SK-N-SH (cell line): ENCODE measurements at regions not wholly inside any gene's neighbourhood (a gene's known extent, or its start where the extent isn't known, plus 50 kb on each side); places are given as distances from the start of the nearest gene placed in this dataset.

Experiments used
- CTCF ChIA-PET: fragments of 300-600, 350-600 bp; formaldehyde crosslinking; extraction: SDS; loops from one replicate; lab custom pipeline; 2021; lab: Yijun Ruan, JAX
- POLR2A ChIA-PET: fragments of 350-600 bp; sonication (Branson Sonifier 250); formaldehyde crosslinking; extraction: SDS; loops from one replicate; lab custom pipeline; 2020; ENCODE audit warnings: antibody characterized with exemption, inconsistent platforms; lab: Yijun Ruan, JAX
- DNase-seq: peaks from one replicate; pipeline ENCODE4 v3.0.0; 2012
- H2AFZ ChIP-seq: fragments of 200-600 bp; sonication (generic); 2 replicates; pipeline ENCODE4 v1.8.1; 2016; ENCODE audit warnings: antibody characterized with exemption, mild to moderate bottlenecking, low read depth
- H3F3A ChIP-seq: fragments of 200-600 bp; sonication (generic); replicated peaks from 2 replicates; pipeline ENCODE3; 2016; ENCODE audit warnings: antibody characterized with exemption, mild to moderate bottlenecking; ENCODE audit not compliant: insufficient read depth
- H3K27ac ChIP-seq, 2 experiments: fragments of 200-500 bp in 1 of 2; fragments of 200-600 bp in 1 of 2; sonication (Bioruptor generic) in 1 of 2; sonication (generic), shearing (Covaris generic) in 1 of 2; 2 replicates each; pipeline versions ENCODE4 v1.5.1 to v1.6.1; 2014 to 2016; ENCODE audit warnings: low read depth in 2 of 2, inconsistent platforms in 1 of 2, low read length in 1 of 2, mild to moderate bottlenecking in 1 of 2, mixed read lengths in 1 of 2
- H3K27me3 ChIP-seq: fragments of 200-600 bp; sonication (generic), shearing (Covaris generic); 2 replicates; pipeline ENCODE4 v1.6.1; 2016; ENCODE audit warnings: mixed run types; ENCODE audit not compliant: insufficient read depth
- H3K36me3 ChIP-seq, 2 experiments: fragments of 200-500 bp in 1 of 2; fragments of 200-600 bp in 1 of 2; sonication (Bioruptor generic) in 1 of 2; sonication (generic) in 1 of 2; replicated peaks in 1 of 2; 2 replicates each; pipeline versions ENCODE3 to v1.5.1; 2014 to 2016; ENCODE audit warnings: low read length in 1 of 2, mild to moderate bottlenecking in 1 of 2; ENCODE audit not compliant: insufficient read depth in 2 of 2, control insufficient read depth in 1 of 2
- H3K4me1 ChIP-seq, 2 experiments: fragments of 200-500 bp in 1 of 2; fragments of 200-600 bp in 1 of 2; sonication (Bioruptor generic) in 1 of 2; sonication (generic), shearing (Covaris generic) in 1 of 2; 2 replicates each; pipeline versions ENCODE4 v1.5.1 to v1.6.1; 2014 to 2016; ENCODE audit warnings: low read depth in 1 of 2, low read length in 1 of 2, mixed run types in 1 of 2; ENCODE audit not compliant: insufficient read depth in 2 of 2, control insufficient read depth in 1 of 2
- H3K4me2 ChIP-seq: fragments of 200-600 bp; sonication (generic), shearing (Covaris generic); 2 replicates; pipeline ENCODE4 v1.6.1; 2017; ENCODE audit warnings: mixed run types
- H3K4me3 ChIP-seq, 2 experiments: fragments of 200-500 bp in 1 of 2; fragments of 200-600 bp in 1 of 2; sonication (Bioruptor generic) in 1 of 2; sonication (generic), shearing (Covaris generic) in 1 of 2; 2 replicates each; pipeline versions ENCODE4 v1.5.1 to v1.8.1; 2014 to 2016; ENCODE audit warnings: low read depth in 2 of 2, inconsistent platforms in 1 of 2, low read length in 1 of 2, mild to moderate bottlenecking in 1 of 2, mixed read lengths in 1 of 2, moderate library complexity in 1 of 2
- H3K79me2 ChIP-seq: fragments of 200-600 bp; sonication (generic); 2 replicates; pipeline ENCODE4 v1.8.1; 2017; ENCODE audit warnings: mild to moderate bottlenecking; ENCODE audit not compliant: insufficient read depth
- H3K9ac ChIP-seq: fragments of 200-600 bp; sonication (generic); 2 replicates; pipeline ENCODE4 v1.6.1; 2017; ENCODE audit warnings: mixed run types
- H3K9me2 ChIP-seq: fragments of 200-600 bp; sonication (generic); 2 replicates; pipeline ENCODE4 v1.6.1; 2017; ENCODE audit warnings: mixed run types
- H3K9me3 ChIP-seq: fragments of 200-600 bp; sonication (generic); 2 replicates; pipeline ENCODE4 v1.6.1; 2017; ENCODE audit warnings: mixed run types, mild to moderate bottlenecking, moderate library complexity
- H4K20me1 ChIP-seq: fragments of 200-600 bp; sonication (generic); 2 replicates; pipeline ENCODE4 v1.6.1; 2017; ENCODE audit warnings: mild to moderate bottlenecking, mixed run types; ENCODE audit not compliant: insufficient read depth
- CHD2 ChIP-seq: fragments of 150-350 bp; IDR thresholded peaks from 2 replicates; pipeline ENCODE4 v1.6.1; 2018; ENCODE audit warnings: low read length; ENCODE audit not compliant: partially characterized antibody
- EP300 ChIP-seq, 2 experiments: IDR thresholded peaks; 2 replicates each; pipeline versions ENCODE4 v1.4.0 to v1.6.1; 2012; ENCODE audit warnings: borderline replicate concordance in 1 of 2, low read depth in 1 of 2, low read length in 1 of 2
- EZH2phosphoT487 ChIP-seq: fragments of 200-600 bp; sonication (generic); IDR thresholded peaks from 2 replicates; pipeline ENCODE4 v1.6.1; 2017; ENCODE audit warnings: low read depth, mixed run types, mild to moderate bottlenecking, antibody characterized with exemption, moderate library complexity, borderline replicate concordance
- GATA2 ChIP-seq: sonication (generic); formaldehyde crosslinking; IDR thresholded peaks from 2 replicates; pipeline ENCODE4 v1.5.0; 2020; ENCODE audit warnings: mild to moderate bottlenecking, missing genetic modification reagents
- RAD21 ChIP-seq: IDR thresholded peaks from 2 replicates; pipeline ENCODE4 v1.6.1; 2012; ENCODE audit warnings: mild to moderate bottlenecking, low read length
- RCOR1 ChIP-seq: fragments of 150-350 bp; IDR thresholded peaks from 2 replicates; pipeline ENCODE4 v1.6.1; 2017; ENCODE audit warnings: antibody characterized with exemption, low read length
- RXRA ChIP-seq: IDR thresholded peaks from 2 replicates; pipeline ENCODE4 v1.4.0; 2012; ENCODE audit warnings: low read depth, mild to moderate bottlenecking, borderline replicate concordance
- TAF1 ChIP-seq: IDR thresholded peaks from 2 replicates; pipeline ENCODE4 v1.6.1; 2012; ENCODE audit warnings: low read depth, mild to moderate bottlenecking, low read length, moderate library complexity, borderline replicate concordance
- TCF12 ChIP-seq: IDR thresholded peaks from 2 replicates; pipeline ENCODE4 v1.4.0; 2012
- USF1 ChIP-seq: IDR thresholded peaks from 2 replicates; pipeline ENCODE4 v1.4.0; 2012; ENCODE audit warnings: low read depth, borderline replicate concordance
- WGBS: methylation state at CpG from one replicate; pipeline ENCODE4 v1.1.6; 2017; ENCODE audit warnings: low lambda C conversion rate; 5-methylcytosine and 5-hydroxymethylcytosine counted together
- TF ChIP-seq, protein P1 (sequence below): IDR thresholded peaks from 2 replicates; pipeline ENCODE4 v1.6.1; 2012; ENCODE audit warnings: mild to moderate bottlenecking, low read depth, low read length, moderate library complexity
- TF ChIP-seq, protein P2 (sequence below): fragments of 150-350 bp; IDR thresholded peaks from 2 replicates; pipeline ENCODE4 v1.6.1; 2016; ENCODE audit warnings: mild to moderate bottlenecking, low read depth, low read length

DNA sequence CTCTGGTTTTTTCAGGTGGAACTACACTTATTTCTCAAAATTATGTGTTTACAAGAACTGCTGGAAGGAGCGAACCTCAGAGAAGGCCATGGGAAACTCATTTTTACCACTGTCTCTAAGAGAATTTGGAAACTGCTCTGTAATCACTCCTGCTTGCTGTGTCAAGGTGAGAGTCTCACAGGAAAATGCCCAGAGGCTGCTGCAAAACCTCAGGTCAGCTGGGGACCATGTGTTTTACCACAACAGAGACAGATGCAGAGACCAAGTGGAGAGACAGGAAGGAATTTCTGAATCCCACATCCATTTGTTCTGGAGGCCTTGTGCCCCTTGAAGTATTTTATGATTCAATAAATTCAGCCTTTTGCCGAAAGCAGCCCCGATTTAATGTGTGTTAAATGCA, 743.8 kb upstream of the SLC10A2 start:
- Histone ChIP-seq H4K20me1 (no peaks in the 10 kb centered on the region), H3K27ac (peak overlapping the region in 1 of 2 experiments; percentile 98; a peak in 2 of 4 replicates), H3K9me3 (no peaks in the 10 kb centered on the region), H3K27me3 (no peaks in the 10 kb centered on the region), H3K4me1 (peaks cover 0 to 13% of the 10 kb centered on the region in 2 experiments; a peak in 2 of 4 replicates), H3K79me2 (no peaks in the 10 kb centered on the region), H3K9me2 (no peaks in the 10 kb centered on the region), H3K4me2 (no peak overlapping the region), H2AFZ (no peak overlapping the region), H3F3A (no peaks in the 10 kb centered on the region), H3K4me3 (no peak overlapping the region), H3K36me3 (no peaks in the 10 kb centered on the region), H3K9ac (no peak overlapping the region)
- DNase-seq: no peak
- TF ChIP-seq RAD21 (no peak), CHD2 (no peak), TCF12 (no peak), RCOR1 (no peak), USF1 (no peak)
- TF ChIP-seq, protein P1, sequence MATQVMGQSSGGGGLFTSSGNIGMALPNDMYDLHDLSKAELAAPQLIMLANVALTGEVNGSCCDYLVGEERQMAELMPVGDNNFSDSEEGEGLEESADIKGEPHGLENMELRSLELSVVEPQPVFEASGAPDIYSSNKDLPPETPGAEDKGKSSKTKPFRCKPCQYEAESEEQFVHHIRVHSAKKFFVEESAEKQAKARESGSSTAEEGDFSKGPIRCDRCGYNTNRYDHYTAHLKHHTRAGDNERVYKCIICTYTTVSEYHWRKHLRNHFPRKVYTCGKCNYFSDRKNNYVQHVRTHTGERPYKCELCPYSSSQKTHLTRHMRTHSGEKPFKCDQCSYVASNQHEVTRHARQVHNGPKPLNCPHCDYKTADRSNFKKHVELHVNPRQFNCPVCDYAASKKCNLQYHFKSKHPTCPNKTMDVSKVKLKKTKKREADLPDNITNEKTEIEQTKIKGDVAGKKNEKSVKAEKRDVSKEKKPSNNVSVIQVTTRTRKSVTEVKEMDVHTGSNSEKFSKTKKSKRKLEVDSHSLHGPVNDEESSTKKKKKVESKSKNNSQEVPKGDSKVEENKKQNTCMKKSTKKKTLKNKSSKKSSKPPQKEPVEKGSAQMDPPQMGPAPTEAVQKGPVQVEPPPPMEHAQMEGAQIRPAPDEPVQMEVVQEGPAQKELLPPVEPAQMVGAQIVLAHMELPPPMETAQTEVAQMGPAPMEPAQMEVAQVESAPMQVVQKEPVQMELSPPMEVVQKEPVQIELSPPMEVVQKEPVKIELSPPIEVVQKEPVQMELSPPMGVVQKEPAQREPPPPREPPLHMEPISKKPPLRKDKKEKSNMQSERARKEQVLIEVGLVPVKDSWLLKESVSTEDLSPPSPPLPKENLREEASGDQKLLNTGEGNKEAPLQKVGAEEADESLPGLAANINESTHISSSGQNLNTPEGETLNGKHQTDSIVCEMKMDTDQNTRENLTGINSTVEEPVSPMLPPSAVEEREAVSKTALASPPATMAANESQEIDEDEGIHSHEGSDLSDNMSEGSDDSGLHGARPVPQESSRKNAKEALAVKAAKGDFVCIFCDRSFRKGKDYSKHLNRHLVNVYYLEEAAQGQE: no peak
- WGBS: 77% methylated on average over 3 of the region's 3 CpGs
- CTCF ChIA-PET: interaction anchor here (0.6 to 1.2 kb wide), 2 partner anchors 269 to 358 kb away, joined by 3 read pairs; no protein-coding TSS in a partner anchor
- POLR2A ChIA-PET: no interaction called here

- Histone ChIP-seq H3K4me1 (peaks cover 0 to 16% of the 10 kb centered on the region in 2 experiments; a peak in 2 of 4 replicates), H3K36me3 (no peaks in the 10 kb centered on the region), H3K4me3 (no peak overlapping the region)
- WGBS: 16% methylated on average over 4 of the region's 4 CpGs
- CTCF ChIA-PET: no interaction called here
- no peak for TF ChIP-seq RXRA
- peak; percentile 16; the same call in 1 of the 2 replicates for TF ChIP-seq RCOR1
- TF ChIP-seq TCF12: no peak
- TF ChIP-seq RAD21: no peak
- TF ChIP-seq EP300 (IDR thresholded peaks at IDR 0.05; ENCODE audit: borderline replicate concordance in 1 of 2, low read depth in 1 of 2, low read length in 1 of 2): peak in 1 of 2 experiments; percentile 40; a peak in 1 of 4 replicates
- TF ChIP-seq, protein P2, sequence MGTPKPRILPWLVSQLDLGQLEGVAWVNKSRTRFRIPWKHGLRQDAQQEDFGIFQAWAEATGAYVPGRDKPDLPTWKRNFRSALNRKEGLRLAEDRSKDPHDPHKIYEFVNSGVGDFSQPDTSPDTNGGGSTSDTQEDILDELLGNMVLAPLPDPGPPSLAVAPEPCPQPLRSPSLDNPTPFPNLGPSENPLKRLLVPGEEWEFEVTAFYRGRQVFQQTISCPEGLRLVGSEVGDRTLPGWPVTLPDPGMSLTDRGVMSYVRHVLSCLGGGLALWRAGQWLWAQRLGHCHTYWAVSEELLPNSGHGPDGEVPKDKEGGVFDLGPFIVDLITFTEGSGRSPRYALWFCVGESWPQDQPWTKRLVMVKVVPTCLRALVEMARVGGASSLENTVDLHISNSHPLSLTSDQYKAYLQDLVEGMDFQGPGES: no peak
- TF ChIP-seq EZH2phosphoT487: no peak
- no peak for TF ChIP-seq TAF1
- TF ChIP-seq GATA2: 0 out of 2 replicates have a peak, but pooled peaks have one; percentile 10
- TF ChIP-seq, all 33 proteins: peak for 3
- peak overlapping the region in 1 of 2 experiments; percentile 92; a peak in 2 of 4 replicates for H3K27ac ChIP-seq
- no peaks in the 10 kb centered on the region for H3K9me3 ChIP-seq
- H3K27me3 ChIP-seq: no peaks in the 10 kb centered on the region
- H3K79me2 ChIP-seq: no peaks in the 10 kb centered on the region
- no peaks in the 10 kb centered on the region for H3K9me2 ChIP-seq
- H3F3A ChIP-seq: no peaks in the 10 kb centered on the region
- no peak overlapping the region for H3K9ac ChIP-seq
- no peak overlapping the region for H3K4me2 ChIP-seq
- no peak for DNase-seq
- H2AFZ ChIP-seq: no peak overlapping the region
- no peaks in the 10 kb centered on the region for H4K20me1 ChIP-seq
- POLR2A ChIA-PET: no interaction called here
These were observed 739.6 kb upstream of the SLC10A2 start for GRCh38 chr13:103805771-103806170.
